Kidney (tissue), 13 donors: ENCODE measurements at regions not wholly inside any gene's neighbourhood (a gene's known extent, or its start where the extent isn't known, plus 50 kb on each side); places are given as distances from the start of the nearest gene placed in this dataset.

Experiments
- DNase-seq, 5 donors: peaks; one replicate each; pipeline ENCODE4 v3.0.0-alpha.2; 2013 to 2020
- FAIRE-seq: peaks from 2 replicates; lab custom pipeline; 2012; peaks lifted over from hg19 to GRCh38; lab: Jason Lieb, UNC
- H3K27ac ChIP-seq, 2 donors: one replicate each; pipeline ENCODE4 v1.7.0; 2013; ENCODE audit warnings: low read depth in 2 of 2, low read length in 2 of 2, inconsistent platforms in 1 of 2
- H3K27me3 ChIP-seq: one replicate; pipeline ENCODE4 v1.7.1; 2013; ENCODE audit warnings: low read length, inconsistent platforms; ENCODE audit not compliant: control insufficient read depth, insufficient read depth
- H3K36me3 ChIP-seq, 3 donors: one replicate each; pipeline versions ENCODE4 v1.7.0 to v1.7.1; 2013; ENCODE audit warnings: low read length in 3 of 3, control low read depth in 1 of 3, inconsistent platforms in 1 of 3; ENCODE audit not compliant: insufficient read depth in 3 of 3, control insufficient read depth in 2 of 3
- H3K4me1 ChIP-seq, 3 donors: one replicate each; pipeline versions ENCODE4 v1.7.0 to v1.7.1; 2013; ENCODE audit warnings: low read length in 3 of 3, inconsistent platforms in 1 of 3, low read depth in 1 of 3; ENCODE audit not compliant: control insufficient read depth in 2 of 3, insufficient read depth in 2 of 3
- H3K4me3 ChIP-seq, 3 donors: one replicate each; pipeline versions ENCODE4 v1.7.0 to v1.8.1; 2013; ENCODE audit warnings: low read length in 3 of 3, control low read depth in 1 of 3, inconsistent platforms in 1 of 3
- H3K9ac ChIP-seq, 3 donors: one replicate each; pipeline versions ENCODE4 v1.7.0 to v1.7.1; 2013; ENCODE audit warnings: low read length in 3 of 3, control low read depth in 1 of 3, inconsistent platforms in 1 of 3
- H3K9me3 ChIP-seq, 3 donors: one replicate each; pipeline versions ENCODE4 v1.7.0 to v1.7.1; 2013; ENCODE audit warnings: low read length in 3 of 3, control low read depth in 1 of 3, inconsistent platforms in 1 of 3; ENCODE audit not compliant: control insufficient read depth in 2 of 3, insufficient read depth in 1 of 3
- intact Hi-C: fragments of 100-400 bp; cut with DNase I; formaldehyde crosslinking; loops from one replicate; pipeline ENCODE4 v1.11.1; 2022
- TF ChIP-seq, protein P1 (sequence below): IDR thresholded peaks from 3 replicates; pipeline ENCODE4 v1.5.1; 2012; ENCODE audit warnings: mild to moderate bottlenecking, moderate library complexity, borderline replicate concordance; ENCODE audit not compliant: insufficient read depth; ENCODE audit errors: extremely low read depth
- donor health status: control.
- donor health status: control.
- donor health status: control.
- donor health status: control.
- donor health status: control.
- donor health status: DM: yes; HTN: yes; CAD: no.
- donor health status: Normal renal cell carcinoma (clear cell type).

GRCh38 chr11:45549257-45549656 is 116.2 kb downstream of the CHST1 start:
- intact Hi-C loops, result no loop called here
- no peaks in the 10 kb centered on the region for H3K9me3 ChIP-seq
- no peak overlapping the region for H3K4me3 ChIP-seq
- H3K27ac ChIP-seq, result no peak overlapping the region
- FAIRE-seq (no peak), DNase-seq (no peak)
- no peak overlapping the region for H3K9ac ChIP-seq
- no peaks in the 10 kb centered on the region for H3K36me3 ChIP-seq
- TF ChIP-seq, protein P1, sequence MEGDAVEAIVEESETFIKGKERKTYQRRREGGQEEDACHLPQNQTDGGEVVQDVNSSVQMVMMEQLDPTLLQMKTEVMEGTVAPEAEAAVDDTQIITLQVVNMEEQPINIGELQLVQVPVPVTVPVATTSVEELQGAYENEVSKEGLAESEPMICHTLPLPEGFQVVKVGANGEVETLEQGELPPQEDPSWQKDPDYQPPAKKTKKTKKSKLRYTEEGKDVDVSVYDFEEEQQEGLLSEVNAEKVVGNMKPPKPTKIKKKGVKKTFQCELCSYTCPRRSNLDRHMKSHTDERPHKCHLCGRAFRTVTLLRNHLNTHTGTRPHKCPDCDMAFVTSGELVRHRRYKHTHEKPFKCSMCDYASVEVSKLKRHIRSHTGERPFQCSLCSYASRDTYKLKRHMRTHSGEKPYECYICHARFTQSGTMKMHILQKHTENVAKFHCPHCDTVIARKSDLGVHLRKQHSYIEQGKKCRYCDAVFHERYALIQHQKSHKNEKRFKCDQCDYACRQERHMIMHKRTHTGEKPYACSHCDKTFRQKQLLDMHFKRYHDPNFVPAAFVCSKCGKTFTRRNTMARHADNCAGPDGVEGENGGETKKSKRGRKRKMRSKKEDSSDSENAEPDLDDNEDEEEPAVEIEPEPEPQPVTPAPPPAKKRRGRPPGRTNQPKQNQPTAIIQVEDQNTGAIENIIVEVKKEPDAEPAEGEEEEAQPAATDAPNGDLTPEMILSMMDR, result no peak
- no peaks in the 10 kb centered on the region for H3K4me1 ChIP-seq
- no peaks in the 10 kb centered on the region for H3K27me3 ChIP-seq

GRCh38 chr11:45546366-45546765 is 119.1 kb downstream of the CHST1 start:
- H3K9ac ChIP-seq, result no peak overlapping the region
- TF ChIP-seq, protein P1, result no peak
- H3K27ac ChIP-seq, result no peak overlapping the region
- H3K4me1 ChIP-seq, result no peaks in the 10 kb centered on the region
- intact Hi-C loops, result no loop called here
- no peak overlapping the region for H3K4me3 ChIP-seq
- no peaks in the 10 kb centered on the region for H3K9me3 ChIP-seq
- no peaks in the 10 kb centered on the region for H3K36me3 ChIP-seq
- no peak for FAIRE-seq
- no peak for DNase-seq
- no peaks in the 10 kb centered on the region for H3K27me3 ChIP-seq

- H3K4me1 ChIP-seq, result no peaks in the 10 kb centered on the region
- intact Hi-C loops, result no loop called here
- no peak for FAIRE-seq
- no peak overlapping the region for H3K4me3 ChIP-seq
- H3K27ac ChIP-seq, result no peak overlapping the region
- TF ChIP-seq, protein P1, result no peak
- no peak for DNase-seq
- no peaks in the 10 kb centered on the region for H3K27me3 ChIP-seq
- no peaks in the 10 kb centered on the region for H3K9me3 ChIP-seq
- H3K36me3 ChIP-seq, result no peaks in the 10 kb centered on the region
- H3K9ac ChIP-seq, result no peak overlapping the region
Observed at GRCh38 chr11:45544826-45545225, 120.6 kb downstream of the CHST1 start.

GRCh38 chr11:45543808-45544422 is 121.5 kb downstream of the CHST1 start:
- no peak overlapping the region for H3K4me3 ChIP-seq
- no peaks in the 10 kb centered on the region for H3K4me1 ChIP-seq
- no peaks in the 10 kb centered on the region for H3K9me3 ChIP-seq
- TF ChIP-seq, protein P1, result no peak
- H3K27ac ChIP-seq, result no peak overlapping the region
- peak in 2 of 5 donors; percentile 21 to 56 for DNase-seq
- H3K27me3 ChIP-seq, result no peaks in the 10 kb centered on the region
- no peak for FAIRE-seq
- intact Hi-C loops, result no loop called here
- no peaks in the 10 kb centered on the region for H3K36me3 ChIP-seq
- H3K9ac ChIP-seq, result no peak overlapping the region
